GM18507 (cell line): ENCODE measurements at regions not wholly inside any gene's neighbourhood (a gene's known extent, or its start where the extent isn't known, plus 50 kb on each side); places are given as distances from the start of the nearest gene placed in this dataset.

ENCODE experiments used
- DNase-seq: peaks from one replicate; pipeline ENCODE4 v3.0.0; 2011; ENCODE audit warnings: low read depth; ENCODE audit not compliant: insufficient read length; ENCODE audit errors: extremely low spot score
- FAIRE-seq: peaks from 2 replicates; lab custom pipeline; 2011; peaks lifted over from hg19 to GRCh38; lab: Jason Lieb, UNC

- DNase-seq, result no peak
- no peak for FAIRE-seq
Observed at GRCh38 chr3:176816937-176817336, 380.3 kb downstream of the TBL1XR1 start.

GRCh38 chr3:176814285-176814684 lies 383.0 kb downstream of the TBL1XR1 start:
- FAIRE-seq, result no peak
- DNase-seq, result peak; percentile 8

- DNase-seq (no peak), FAIRE-seq (no peak)
Observed at GRCh38 chr3:176807938-176808337, 389.3 kb downstream of the TBL1XR1 start.

- DNase-seq, result no peak
- FAIRE-seq, result no peak
Observed at GRCh38 chr3:176799675-176800074, 397.6 kb downstream of the TBL1XR1 start.

GRCh38 chr3:176798680-176799079 lies 398.6 kb downstream of the TBL1XR1 start:
- DNase-seq, result no peak
- FAIRE-seq, result no peak

- DNase-seq, result no peak
- FAIRE-seq, result no peak
Observed at GRCh38 chr3:176796371-176796770, 400.9 kb downstream of the TBL1XR1 start.

DNA sequence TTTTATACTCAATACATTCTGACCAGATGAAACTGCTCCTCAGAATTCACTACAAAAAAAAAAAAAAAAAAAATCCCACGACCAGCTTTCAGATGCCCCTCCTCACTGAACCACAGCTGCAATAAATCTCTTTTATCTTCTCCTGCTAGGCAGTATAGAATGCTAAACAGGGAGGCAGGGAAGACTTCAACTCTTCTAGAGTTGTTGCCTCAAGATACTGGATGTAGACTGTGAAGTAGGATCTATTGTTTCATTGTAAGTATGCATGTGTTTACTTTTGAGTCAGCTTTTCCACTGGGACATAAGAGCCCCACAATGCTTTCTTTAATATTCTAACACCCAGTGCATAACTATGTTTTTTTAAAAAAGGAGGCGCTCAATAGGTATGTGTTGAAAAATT lies 401.4 kb downstream of the TBL1XR1 start:
- FAIRE-seq, result no peak

GRCh38 chr3:176794406-176794805 lies 402.9 kb downstream of the TBL1XR1 start:
- no peak for DNase-seq
- no peak for FAIRE-seq

More for the DNA sequence above, 401.4 kb downstream of the TBL1XR1 start:
- no peak for DNase-seq

- no peak for DNase-seq
- no peak for FAIRE-seq
Observed at GRCh38 chr3:176789947-176790346, 407.3 kb downstream of the TBL1XR1 start.

GRCh38 chr3:176789281-176789705 lies 408.0 kb downstream of the TBL1XR1 start:
- FAIRE-seq (no peak), DNase-seq (no peak)

DNA sequence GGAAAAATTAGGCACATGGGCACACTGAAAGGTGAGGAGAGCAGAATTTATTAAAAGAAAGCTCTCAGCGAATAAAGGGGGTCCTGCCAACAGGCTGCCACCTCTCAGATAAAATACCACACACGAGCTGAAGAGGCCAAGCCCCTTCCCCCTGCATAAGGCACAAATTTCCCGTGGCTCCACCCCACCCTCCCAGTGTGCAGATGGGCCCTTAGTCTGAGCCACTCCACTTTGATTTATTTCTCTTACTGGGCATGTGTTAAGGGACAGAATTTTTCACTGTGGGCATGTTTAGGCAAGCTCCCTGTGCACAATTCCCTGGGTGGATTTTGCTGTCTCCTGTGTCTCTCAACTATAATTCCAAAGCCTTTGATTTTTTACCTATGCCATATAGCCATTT lies 409.8 kb downstream of the TBL1XR1 start:
- no peak for DNase-seq
- no peak for FAIRE-seq

- no peak for FAIRE-seq
- DNase-seq, result no peak
Observed at GRCh38 chr3:176785171-176785570, 412.1 kb downstream of the TBL1XR1 start.

DNA sequence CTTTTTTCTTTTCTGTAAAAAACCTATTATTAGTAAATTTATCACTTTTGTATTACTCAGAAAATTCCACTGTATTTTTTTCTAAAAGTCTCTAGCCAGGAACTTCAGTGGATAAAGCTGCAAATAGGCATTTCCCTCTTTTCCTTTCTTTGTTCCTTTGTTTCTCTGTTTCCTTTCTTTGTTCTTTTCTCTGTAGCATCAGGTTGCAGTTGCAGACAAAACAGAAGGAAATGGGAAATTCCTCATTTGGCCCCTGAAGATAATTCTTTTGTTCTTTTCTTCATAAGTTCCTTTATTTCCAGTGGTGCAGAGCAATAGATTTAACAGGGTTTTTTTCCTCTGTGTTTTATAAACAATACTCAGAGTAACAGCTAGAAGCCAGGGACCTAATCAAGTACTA lies 416.5 kb downstream of the TBL1XR1 start:
- FAIRE-seq (no peak), DNase-seq (no peak)

DNA sequence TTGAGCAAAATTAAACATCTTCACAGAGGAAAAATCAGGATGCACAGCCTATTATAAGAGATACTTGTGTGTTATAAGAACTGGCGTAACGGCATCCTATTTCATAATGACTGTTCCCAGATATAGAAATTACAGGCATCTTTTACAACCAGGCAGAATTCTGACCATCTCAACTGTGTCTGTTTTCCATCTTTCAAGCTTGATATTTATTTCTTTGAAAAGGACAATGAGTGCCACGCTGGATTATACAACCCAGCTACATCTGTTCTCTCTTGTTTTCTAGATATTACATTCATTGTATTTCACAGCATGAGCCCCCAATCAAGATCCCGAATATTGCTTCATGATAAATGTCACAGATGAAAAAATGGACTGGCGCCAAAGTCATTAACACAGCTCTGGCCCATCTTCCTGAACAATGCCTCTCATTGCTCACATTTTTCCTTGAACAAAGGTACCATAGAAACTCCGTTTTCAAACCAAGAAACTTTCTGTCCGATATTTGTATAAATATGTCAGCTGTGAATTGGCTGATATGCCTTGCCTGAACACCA lies 420.6 kb downstream of the TBL1XR1 start:
- FAIRE-seq, result no peak

GRCh38 chr3:176769547-176770190 lies 427.6 kb downstream of the TBL1XR1 start:
- DNase-seq (no peak), FAIRE-seq (no peak)

More for the DNA sequence above, 420.6 kb downstream of the TBL1XR1 start:
- DNase-seq, result no peak

GRCh38 chr3:176767385-176767784 lies 429.9 kb downstream of the TBL1XR1 start:
- DNase-seq, result no peak
- FAIRE-seq, result no peak

GRCh38 chr3:176766862-176767261 lies 430.4 kb downstream of the TBL1XR1 start:
- no peak for FAIRE-seq
- no peak for DNase-seq

DNA sequence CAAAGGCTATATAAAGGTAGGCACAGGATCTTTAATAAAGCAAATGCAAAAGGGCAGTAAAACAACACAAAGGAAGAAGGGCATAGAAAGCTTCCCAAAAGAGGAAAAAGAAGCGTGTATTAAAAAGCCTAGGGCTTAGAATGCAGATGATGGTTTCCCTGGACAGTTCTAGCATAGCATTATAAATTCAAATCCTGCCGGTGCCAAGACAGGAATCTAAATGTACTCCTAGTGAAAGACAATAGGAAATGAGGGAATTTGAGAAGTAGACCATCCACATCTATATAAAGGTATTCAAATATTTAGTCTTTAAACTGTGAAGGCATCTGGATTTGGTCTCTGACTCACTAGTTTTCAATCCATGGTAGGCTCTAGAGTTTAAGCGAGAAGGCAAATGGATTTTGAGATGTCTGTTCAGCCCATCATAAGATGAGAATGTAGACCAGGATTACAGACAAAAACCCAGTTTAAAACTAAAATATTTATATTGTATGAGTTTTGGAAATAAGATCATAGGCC lies 431.8 kb downstream of the TBL1XR1 start:
- no peak for DNase-seq
- no peak for FAIRE-seq

DNA sequence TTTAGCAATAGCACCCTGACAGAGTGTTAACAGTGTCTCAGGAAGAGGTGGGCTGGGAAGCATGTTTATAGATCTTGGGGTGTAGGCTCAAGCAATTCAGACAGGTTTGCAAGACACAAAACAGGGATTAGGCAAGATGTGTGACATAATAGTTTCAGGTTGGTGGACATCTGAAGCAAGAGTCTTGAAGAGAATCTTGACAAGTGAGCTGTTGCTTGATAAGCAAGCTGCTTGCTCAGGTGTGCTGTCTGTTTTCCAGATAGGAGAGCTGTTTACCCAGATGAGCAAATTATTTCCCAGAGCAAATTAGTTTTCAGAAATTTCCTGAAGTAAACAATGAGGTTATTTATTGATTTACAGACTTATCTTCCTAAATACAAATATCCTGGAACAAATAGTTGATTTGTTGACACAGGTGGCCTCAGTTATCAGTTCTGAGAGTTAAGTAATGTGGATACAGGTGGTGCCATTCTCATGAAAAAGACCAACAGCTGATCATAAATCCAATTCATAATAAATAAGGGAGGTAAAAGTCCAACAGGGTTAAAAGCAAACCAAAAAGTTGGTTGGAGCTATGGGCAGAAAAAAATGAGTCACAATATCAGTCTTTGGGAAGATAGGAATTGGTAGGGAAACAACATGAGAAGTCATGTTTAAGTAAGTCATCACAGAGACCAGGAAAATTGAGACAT lies 437.3 kb downstream of the TBL1XR1 start:
- DNase-seq (no peak), FAIRE-seq (no peak)

- DNase-seq (no peak), FAIRE-seq (no peak)
Observed at GRCh38 chr3:176757429-176757828, 439.9 kb downstream of the TBL1XR1 start.

DNA sequence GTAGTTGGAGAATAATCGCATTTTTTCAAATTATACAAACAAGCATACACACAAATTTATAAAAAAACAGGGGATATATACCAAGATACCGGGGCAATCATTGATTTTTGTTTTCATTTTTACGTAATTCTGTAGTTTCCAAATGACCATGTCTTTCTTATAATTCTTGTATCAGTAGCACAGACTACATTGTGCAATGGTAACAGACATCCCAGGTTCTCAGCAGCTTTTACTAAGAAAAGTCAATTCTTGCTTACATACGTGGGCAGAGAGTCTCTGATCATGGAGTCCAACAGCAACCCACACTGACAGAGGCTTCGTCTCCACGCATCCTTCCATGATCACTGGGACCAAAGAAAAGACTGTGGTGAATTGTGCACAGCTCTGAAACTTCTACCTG lies 441.3 kb downstream of the TBL1XR1 start:
- FAIRE-seq (no peak), DNase-seq (no peak)
